Tibial nerve (tissue), 4 donors: ENCODE measurements at regions not wholly inside any gene's neighbourhood (a gene's known extent, or its start where the extent isn't known, plus 50 kb on each side); places are given as distances from the start of the nearest gene placed in this dataset.

Experiments used
- DNase-seq, 2 donors: peaks; one replicate each; pipeline ENCODE4 v3.0.0-alpha.2; 2019; ENCODE audit warnings: low spot score in 2 of 2
- H3K27ac ChIP-seq, 4 donors: fragments of 200-600 bp; sonication (generic) in 3 of 4; one replicate each; pipeline ENCODE4 v1.5.1; 2017 to 2019; ENCODE audit warnings: mild to moderate bottlenecking in 1 of 4
- H3K27me3 ChIP-seq, 2 donors: fragments of 200-600 bp; sonication (generic) in 1 of 2; one replicate each; pipeline versions ENCODE4 v1.5.1 to v1.6.0; 2017 to 2019
- H3K36me3 ChIP-seq, 3 donors: fragments of 200-600 bp; sonication (generic); one replicate each; pipeline ENCODE4 v1.5.1; 2018 to 2019
- H3K4me1 ChIP-seq, 4 donors: fragments of 200-600 bp; sonication (generic) in 3 of 4; one replicate each; pipeline ENCODE4 v1.5.1; 2017 to 2019
- H3K4me3 ChIP-seq, 4 donors: fragments of 200-600 bp; sonication (generic) in 3 of 4; one replicate each; pipeline ENCODE4 v1.5.1; 2017 to 2019; ENCODE audit warnings: mild to moderate bottlenecking in 1 of 4, moderate library complexity in 1 of 4
- H3K9me3 ChIP-seq, 4 donors: fragments of 200-600 bp; sonication (generic) in 3 of 4; one replicate each; pipeline ENCODE4 v1.5.1; 2017 to 2019
- EP300 ChIP-seq, 2 donors: sonication (generic); formaldehyde crosslinking; IDR thresholded peaks; one replicate each; pipeline ENCODE4 v1.6.1; 2017; ENCODE audit warnings: antibody characterized with exemption in 2 of 2, mild to moderate bottlenecking in 1 of 2
- POLR2A ChIP-seq, 2 donors: fragments of 450-650 bp; IDR thresholded peaks; one replicate each; pipeline ENCODE4 v1.6.1; 2017; ENCODE audit warnings: antibody characterized with exemption in 2 of 2, mild to moderate bottlenecking in 2 of 2, moderate library complexity in 2 of 2
- WGBS, 2 donors: methylation state at CpG; one replicate each; pipeline ENCODE4 v1.1.5; 2018; 5-methylcytosine and 5-hydroxymethylcytosine counted together
- TF ChIP-seq, protein P1 (sequence below), 5 experiments: fragments of 200-600 bp in 3 of 5; fragments of 450-650 bp in 2 of 5; sonication (generic) in 3 of 5; IDR thresholded peaks; one replicate each; pipeline ENCODE4 v1.5.1; 2016 to 2019; ENCODE audit warnings: antibody characterized with exemption in 5 of 5, mild to moderate bottlenecking in 3 of 5, moderate library complexity in 2 of 5

DNA sequence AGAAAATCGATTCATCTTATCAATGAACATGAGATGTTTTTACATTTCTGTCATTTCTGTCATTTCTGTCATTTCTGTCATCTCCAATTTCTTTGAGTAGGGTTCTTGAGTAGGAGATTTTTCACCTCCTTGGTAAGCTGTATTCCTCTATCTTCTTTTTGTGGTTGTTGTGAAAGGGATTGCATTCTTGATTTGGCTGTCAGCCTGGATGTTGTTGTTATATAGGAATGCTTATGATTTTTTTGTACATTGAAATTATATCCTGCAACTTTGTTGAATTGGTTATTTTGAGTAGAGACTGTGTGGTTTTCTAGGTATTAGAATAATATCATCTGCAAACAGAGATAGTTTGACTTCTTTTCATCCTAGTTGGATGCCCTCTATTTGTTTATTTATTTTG is 1233.7 kb downstream of the PLA2G4A start:
- Histone ChIP-seq H3K9me3 (no peaks in the 10 kb centered on the region), H3K27me3 (no peaks in the 10 kb centered on the region), H3K27ac (no peak overlapping the region), H3K4me3 (no peak overlapping the region), H3K4me1 (no peaks in the 10 kb centered on the region), H3K36me3 (no peaks in the 10 kb centered on the region)
- TF ChIP-seq, protein P1, sequence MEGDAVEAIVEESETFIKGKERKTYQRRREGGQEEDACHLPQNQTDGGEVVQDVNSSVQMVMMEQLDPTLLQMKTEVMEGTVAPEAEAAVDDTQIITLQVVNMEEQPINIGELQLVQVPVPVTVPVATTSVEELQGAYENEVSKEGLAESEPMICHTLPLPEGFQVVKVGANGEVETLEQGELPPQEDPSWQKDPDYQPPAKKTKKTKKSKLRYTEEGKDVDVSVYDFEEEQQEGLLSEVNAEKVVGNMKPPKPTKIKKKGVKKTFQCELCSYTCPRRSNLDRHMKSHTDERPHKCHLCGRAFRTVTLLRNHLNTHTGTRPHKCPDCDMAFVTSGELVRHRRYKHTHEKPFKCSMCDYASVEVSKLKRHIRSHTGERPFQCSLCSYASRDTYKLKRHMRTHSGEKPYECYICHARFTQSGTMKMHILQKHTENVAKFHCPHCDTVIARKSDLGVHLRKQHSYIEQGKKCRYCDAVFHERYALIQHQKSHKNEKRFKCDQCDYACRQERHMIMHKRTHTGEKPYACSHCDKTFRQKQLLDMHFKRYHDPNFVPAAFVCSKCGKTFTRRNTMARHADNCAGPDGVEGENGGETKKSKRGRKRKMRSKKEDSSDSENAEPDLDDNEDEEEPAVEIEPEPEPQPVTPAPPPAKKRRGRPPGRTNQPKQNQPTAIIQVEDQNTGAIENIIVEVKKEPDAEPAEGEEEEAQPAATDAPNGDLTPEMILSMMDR (IDR thresholded peaks at IDR 0.05), result no peak
- TF ChIP-seq EP300 (IDR thresholded peaks at IDR 0.05) (no peak), POLR2A (IDR thresholded peaks at IDR 0.05) (no peak)
- WGBS, 2 donors, result 78 to 82% methylated on average over 1 of the region's 1 CpG
- DNase-seq, result no peak

DNA sequence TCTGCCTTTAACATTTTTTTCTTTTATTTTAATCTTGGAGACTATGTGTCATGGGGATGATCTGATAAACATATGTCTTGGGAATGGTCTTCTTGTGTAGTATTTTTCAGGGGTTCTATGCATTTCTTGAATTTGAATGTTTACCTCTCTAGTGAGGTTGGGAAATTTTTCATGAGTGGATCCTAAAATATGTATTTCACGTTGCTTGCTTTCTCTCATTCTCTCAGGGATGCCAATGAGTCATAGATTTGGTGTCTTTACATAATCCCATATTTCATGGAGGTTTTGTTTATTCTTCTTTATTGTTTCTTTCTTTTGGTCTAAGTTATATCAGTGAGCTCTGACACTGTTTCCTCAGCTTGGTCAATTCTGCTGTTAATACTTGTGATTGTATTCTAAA is 1237.2 kb downstream of the PLA2G4A start:
- H3K4me1 ChIP-seq, result no peaks in the 10 kb centered on the region
- 79 to 80% methylated on average over 1 of the region's 1 CpG for WGBS, 2 donors
- H3K9me3 ChIP-seq, result peaks cover 0 to 10% (median 4%) of the 10 kb centered on the region in 4 donors
- H3K36me3 ChIP-seq, result no peaks in the 10 kb centered on the region
- no peak for TF ChIP-seq POLR2A (IDR thresholded peaks at IDR 0.05)
- no peak for TF ChIP-seq EP300 (IDR thresholded peaks at IDR 0.05)
- TF ChIP-seq, protein P1 (IDR thresholded peaks at IDR 0.05), result no peak
- no peak overlapping the region for H3K27ac ChIP-seq
- H3K4me3 ChIP-seq, result no peak overlapping the region
- DNase-seq, result no peak
- H3K27me3 ChIP-seq, result no peaks in the 10 kb centered on the region

DNA sequence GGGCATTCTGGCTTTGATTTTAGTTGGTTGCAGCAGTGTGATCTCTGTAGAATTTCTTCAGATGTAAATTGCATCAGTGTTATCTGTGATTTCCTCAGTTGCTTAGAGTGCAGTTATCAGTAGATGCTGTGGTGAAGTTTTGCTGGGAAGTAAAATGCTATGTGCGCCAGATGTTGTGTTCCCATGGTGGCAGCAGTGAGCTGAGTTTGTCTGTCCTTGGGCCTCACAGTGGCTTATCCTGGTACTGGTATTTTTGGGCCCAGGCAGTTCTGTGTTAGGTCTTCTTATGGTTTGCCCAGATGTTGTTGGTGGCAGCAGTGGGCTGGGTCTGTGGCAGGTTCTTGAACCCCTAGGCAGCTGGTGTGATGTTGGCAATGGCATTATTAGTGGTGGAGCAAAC is 1242.1 kb downstream of the PLA2G4A start:
- TF ChIP-seq EP300 (IDR thresholded peaks at IDR 0.05), result no peak
- TF ChIP-seq, protein P1 (IDR thresholded peaks at IDR 0.05), result no peak
- no peak for TF ChIP-seq POLR2A (IDR thresholded peaks at IDR 0.05)
- no peaks in the 10 kb centered on the region for H3K36me3 ChIP-seq
- peaks cover 0 to 20% (median 4%) of the 10 kb centered on the region in 4 donors for H3K9me3 ChIP-seq
- 0 to 42% methylated on average over 1 of the region's 1 CpG for WGBS, 2 donors
- H3K4me3 ChIP-seq, result no peak overlapping the region
- no peaks in the 10 kb centered on the region for H3K27me3 ChIP-seq
- DNase-seq, result no peak
- no peaks in the 10 kb centered on the region for H3K4me1 ChIP-seq
- H3K27ac ChIP-seq, result no peak overlapping the region

DNA sequence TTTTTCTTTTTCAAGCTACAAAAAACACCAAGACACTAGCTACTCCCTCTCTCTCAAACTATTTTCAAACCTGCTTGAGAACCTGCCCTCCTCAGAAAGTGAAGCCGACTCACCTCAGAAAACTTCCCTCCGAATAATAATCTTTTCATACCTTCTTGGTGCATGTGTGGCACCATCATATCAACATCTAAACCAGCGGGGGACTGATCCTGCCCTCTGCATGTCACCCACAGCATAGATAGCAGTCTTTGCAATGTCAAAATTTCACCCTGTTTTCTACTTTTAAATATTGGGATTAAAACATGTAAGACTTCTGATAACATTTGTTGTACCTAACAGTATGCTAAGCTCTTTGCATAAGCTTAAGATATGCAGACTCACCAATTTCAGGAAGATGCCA is 1260.3 kb downstream of the PLA2G4A start:
- TF ChIP-seq EP300 (IDR thresholded peaks at IDR 0.05) (no peak), POLR2A (IDR thresholded peaks at IDR 0.05) (no peak)
- TF ChIP-seq, protein P1 (IDR thresholded peaks at IDR 0.05), result no peak

DNA sequence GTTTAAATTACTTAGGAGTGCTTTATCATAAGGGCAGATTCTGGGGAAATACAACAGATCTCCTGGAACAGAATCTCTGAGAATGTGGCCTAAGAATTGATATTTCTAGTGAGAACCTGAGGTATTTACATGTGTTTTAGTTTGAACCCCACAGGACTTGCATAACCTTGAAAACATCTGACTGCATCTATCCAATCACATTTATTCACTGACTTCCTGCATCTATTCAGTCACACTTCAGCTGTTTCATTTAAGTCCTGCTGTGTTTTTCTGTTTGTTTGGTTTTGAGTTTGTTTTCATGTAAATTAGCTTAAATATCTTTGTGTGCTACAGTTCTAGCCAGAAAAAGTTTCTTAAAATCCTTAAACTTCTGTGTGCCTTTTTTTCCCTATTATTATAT is 1260.7 kb downstream of the PLA2G4A start:
- TF ChIP-seq, protein P1 (IDR thresholded peaks at IDR 0.05), result no peak
- no peak for TF ChIP-seq EP300 (IDR thresholded peaks at IDR 0.05)
- TF ChIP-seq POLR2A (IDR thresholded peaks at IDR 0.05), result no peak
- Histone ChIP-seq H3K4me1 (no peaks in the 10 kb centered on the region), H3K27ac (no peak overlapping the region), H3K36me3 (no peaks in the 10 kb centered on the region), H3K27me3 (no peaks in the 10 kb centered on the region), H3K4me3 (no peak overlapping the region), H3K9me3 (peaks cover 0 to 10% (median 2%) of the 10 kb centered on the region in 4 donors)
- no peak for DNase-seq

More for the DNA sequence above, 1260.3 kb downstream of the PLA2G4A start:
- WGBS, 2 donors, result 51 to 64% methylated on average over 3 of the region's 3 CpGs
- no peak overlapping the region for H3K27ac ChIP-seq
- no peaks in the 10 kb centered on the region for H3K27me3 ChIP-seq
- no peaks in the 10 kb centered on the region for H3K4me1 ChIP-seq
- H3K4me3 ChIP-seq, result no peak overlapping the region
- H3K9me3 ChIP-seq, result peaks cover 0 to 10% (median 2%) of the 10 kb centered on the region in 4 donors
- DNase-seq, result no peak
- H3K36me3 ChIP-seq, result no peaks in the 10 kb centered on the region
